GM23338 (cell line): ENCODE measurements at regions not wholly inside any gene's neighbourhood (a gene's known extent, or its start where the extent isn't known, plus 50 kb on each side); places are given as distances from the start of the nearest gene placed in this dataset.

ENCODE experiments used
- ATAC-seq: fragments of 200-7000 bp; cut with Tn5 transposase; 3 replicates; pipeline ENCODE4 v1.9.1; 2020
- DNase-seq: peaks from one replicate; pipeline ENCODE4 v3.0.0-alpha.2; 2015; ENCODE audit warnings: low spot score
- H2AFZ ChIP-seq: fragments of 200-600 bp; sonication (generic); 2 replicates; pipeline ENCODE4 v1.8.0; 2016; ENCODE audit warnings: antibody characterized with exemption, mild to moderate bottlenecking, moderate library complexity
- H3F3A ChIP-seq: fragments of 200-600 bp; sonication (generic); replicated peaks from 2 replicates; pipeline ENCODE4 v1.8.0; 2017; ENCODE audit warnings: antibody characterized with exemption, mixed run types, low read depth
- H3K27ac ChIP-seq: fragments of 200-600 bp; sonication (generic); 2 replicates; pipeline ENCODE4 v1.6.1; 2016; ENCODE audit warnings: low read depth
- H3K27me3 ChIP-seq: fragments of 200-600 bp; sonication (generic); 2 replicates; pipeline ENCODE4 v1.8.0; 2016; ENCODE audit warnings: mild to moderate bottlenecking, mixed run types, moderate library complexity; ENCODE audit not compliant: insufficient read depth
- H3K36me3 ChIP-seq: fragments of 200-600 bp; sonication (generic); 2 replicates; pipeline ENCODE4 v1.8.0; 2016; ENCODE audit warnings: mild to moderate bottlenecking; ENCODE audit not compliant: insufficient read depth
- H3K4me1 ChIP-seq: fragments of 200-600 bp; sonication (generic); 2 replicates; pipeline ENCODE4 v1.8.0; 2016; ENCODE audit warnings: mild to moderate bottlenecking, moderate library complexity; ENCODE audit not compliant: insufficient read depth
- H3K4me2 ChIP-seq: fragments of 200-600 bp; sonication (generic); 2 replicates; pipeline ENCODE4 v1.7.1; 2017; ENCODE audit warnings: mixed run types
- H3K4me3 ChIP-seq: fragments of 200-600 bp; sonication (generic); 2 replicates; pipeline ENCODE4 v1.6.1; 2016; ENCODE audit warnings: mixed run types
- H3K79me2 ChIP-seq: fragments of 200-600 bp; sonication (generic); replicated peaks from 2 replicates; pipeline ENCODE4 v1.8.0; 2017; ENCODE audit warnings: mild to moderate bottlenecking; ENCODE audit not compliant: insufficient read depth
- H3K9me2 ChIP-seq: fragments of 200-600 bp; sonication (generic); 2 replicates; pipeline ENCODE4 v1.8.0; 2017; ENCODE audit not compliant: insufficient read depth
- H4K20me1 ChIP-seq: fragments of 200-600 bp; sonication (generic); replicated peaks from 2 replicates; pipeline ENCODE4 v1.8.0; 2017; ENCODE audit warnings: mild to moderate bottlenecking; ENCODE audit not compliant: insufficient read depth
- H3K27ac Mint-ChIP-seq: 2 replicates; pipeline ENCODE4 v1.8.0; 2020; ENCODE audit warnings: inconsistent platforms, mild to moderate bottlenecking, moderate library complexity, mixed read lengths
- H3K27me3 Mint-ChIP-seq: 3 replicates; pipeline ENCODE4 v1.8.0; 2022; ENCODE audit warnings: low read depth, mild to moderate bottlenecking, moderate library complexity, mixed read lengths, inconsistent platforms; ENCODE audit not compliant: insufficient read depth, poor library complexity
- H3K36me3 Mint-ChIP-seq: 3 replicates; pipeline ENCODE4 v1.8.0; 2021; ENCODE audit warnings: low read depth, mild to moderate bottlenecking, inconsistent platforms, moderate library complexity, mixed read lengths
- H3K4me1 Mint-ChIP-seq: 3 replicates; pipeline ENCODE4 v1.8.0; 2020; ENCODE audit warnings: mild to moderate bottlenecking, inconsistent platforms, mixed read lengths
- H3K4me3 Mint-ChIP-seq: 3 replicates; pipeline ENCODE4 v1.8.0; 2021; ENCODE audit warnings: moderate library complexity, mild to moderate bottlenecking, inconsistent platforms, mixed read lengths
- H3K9me3 Mint-ChIP-seq: 3 replicates; pipeline ENCODE4 v1.8.0; 2020; ENCODE audit warnings: moderate library complexity, mild to moderate bottlenecking, inconsistent platforms, mixed read lengths
- CREB1 ChIP-seq: fragments of 250-450 bp; sonication (Bioruptor Pico); IDR thresholded peaks from 2 replicates; pipeline ENCODE4 v1.5.0; 2020; ENCODE audit warnings: low read depth, mild to moderate bottlenecking, moderate library complexity
- EZH2 ChIP-seq: fragments of 200-600 bp; sonication (generic); IDR thresholded peaks from one replicate; pipeline ENCODE4 v1.8.0; 2017; ENCODE audit warnings: antibody characterized with exemption, mild to moderate bottlenecking, low read depth; ENCODE audit not compliant: unreplicated experiment
- EZH2phosphoT487 ChIP-seq: fragments of 200-600 bp; sonication (generic); IDR thresholded peaks from one replicate; pipeline ENCODE4 v1.8.1; 2018; ENCODE audit warnings: antibody characterized with exemption; ENCODE audit not compliant: unreplicated experiment
- REST ChIP-seq: IDR thresholded peaks from one replicate; pipeline ENCODE4 v1.6.1; 2018; ENCODE audit warnings: antibody characterized with exemption; ENCODE audit not compliant: unreplicated experiment
- STAT1 ChIP-seq: IDR thresholded peaks from one replicate; pipeline ENCODE4 v1.6.1; 2016; ENCODE audit warnings: antibody characterized with exemption; ENCODE audit not compliant: unreplicated experiment
- ZNF114 ChIP-seq: fragments of 250-450 bp; sonication (Bioruptor Pico); IDR thresholded peaks from 2 replicates; pipeline ENCODE4 v1.5.0; 2020; ENCODE audit warnings: mild to moderate bottlenecking, moderate library complexity
- TF ChIP-seq, protein P1 (sequence below), 2 experiments: fragments of 200-600 bp in 1 of 2; sonication (generic) in 1 of 2; conservative IDR thresholded peaks; 2 replicates each; pipeline versions ENCODE4 v1.5.1 to v1.6.1; 2016 to 2017; ENCODE audit warnings: antibody characterized with exemption in 2 of 2, low read depth in 2 of 2, mild to moderate bottlenecking in 2 of 2, moderate library complexity in 1 of 2

- TF ChIP-seq EZH2, result no peak
- no peak for TF ChIP-seq STAT1
- TF ChIP-seq, protein P1, sequence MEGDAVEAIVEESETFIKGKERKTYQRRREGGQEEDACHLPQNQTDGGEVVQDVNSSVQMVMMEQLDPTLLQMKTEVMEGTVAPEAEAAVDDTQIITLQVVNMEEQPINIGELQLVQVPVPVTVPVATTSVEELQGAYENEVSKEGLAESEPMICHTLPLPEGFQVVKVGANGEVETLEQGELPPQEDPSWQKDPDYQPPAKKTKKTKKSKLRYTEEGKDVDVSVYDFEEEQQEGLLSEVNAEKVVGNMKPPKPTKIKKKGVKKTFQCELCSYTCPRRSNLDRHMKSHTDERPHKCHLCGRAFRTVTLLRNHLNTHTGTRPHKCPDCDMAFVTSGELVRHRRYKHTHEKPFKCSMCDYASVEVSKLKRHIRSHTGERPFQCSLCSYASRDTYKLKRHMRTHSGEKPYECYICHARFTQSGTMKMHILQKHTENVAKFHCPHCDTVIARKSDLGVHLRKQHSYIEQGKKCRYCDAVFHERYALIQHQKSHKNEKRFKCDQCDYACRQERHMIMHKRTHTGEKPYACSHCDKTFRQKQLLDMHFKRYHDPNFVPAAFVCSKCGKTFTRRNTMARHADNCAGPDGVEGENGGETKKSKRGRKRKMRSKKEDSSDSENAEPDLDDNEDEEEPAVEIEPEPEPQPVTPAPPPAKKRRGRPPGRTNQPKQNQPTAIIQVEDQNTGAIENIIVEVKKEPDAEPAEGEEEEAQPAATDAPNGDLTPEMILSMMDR (conservative IDR thresholded peaks at IDR 0.05; ENCODE audit: low read depth in 2 of 2), result no peak
- TF ChIP-seq EZH2phosphoT487, result no peak
- TF ChIP-seq ZNF114 (CRISPR knock-in tag), result no peak
- TF ChIP-seq REST, result no peak
These were observed 291.9 kb upstream of the CDH7 start (continued) for GRCh38 chr18:65458871-65459270.

- H3K27ac Mint-ChIP-seq, result no peak overlapping the region
- Histone ChIP-seq H3K9me2 (no peaks in the 10 kb centered on the region), H3K4me1 (no peaks in the 10 kb centered on the region), H3K27ac (no peak overlapping the region), H2AFZ (no peak overlapping the region), H4K20me1 (no peaks in the 10 kb centered on the region; the same call in 1 of the 2 replicates), H3K27me3 (no peaks in the 10 kb centered on the region), H3F3A (no peaks in the 10 kb centered on the region), H3K4me2 (no peak overlapping the region), H3K79me2 (no peaks in the 10 kb centered on the region), H3K4me3 (no peak overlapping the region), H3K36me3 (no peaks in the 10 kb centered on the region)
- no peaks in the 10 kb centered on the region for H3K27me3 Mint-ChIP-seq
- H3K36me3 Mint-ChIP-seq, result no peaks in the 10 kb centered on the region; the same call in 2 of the 3 replicates
- DNase-seq (peak; percentile 41), ATAC-seq (no peak)
- TF ChIP-seq CREB1 (CRISPR knock-in tag), result no peak
- TF ChIP-seq, protein P1 (conservative IDR thresholded peaks at IDR 0.05; ENCODE audit: low read depth in 2 of 2), result peak in 1 of 2 experiments; percentile 43; a peak in 3 of 4 replicates
- H3K4me3 Mint-ChIP-seq, result no peak overlapping the region
- peaks cover 2% of the 10 kb centered on the region; the same call in 1 of the 3 replicates for H3K9me3 Mint-ChIP-seq
- no peaks in the 10 kb centered on the region for H3K4me1 Mint-ChIP-seq
These were observed 311.6 kb upstream of the CDH7 start for GRCh38 chr18:65439188-65439587.
